ENCODE measurements at regions not wholly inside any gene's neighbourhood (a gene's known extent, or its start where the extent isn't known, plus 50 kb on each side); places are given as distances from the start of the nearest gene placed in this dataset.

DNA sequence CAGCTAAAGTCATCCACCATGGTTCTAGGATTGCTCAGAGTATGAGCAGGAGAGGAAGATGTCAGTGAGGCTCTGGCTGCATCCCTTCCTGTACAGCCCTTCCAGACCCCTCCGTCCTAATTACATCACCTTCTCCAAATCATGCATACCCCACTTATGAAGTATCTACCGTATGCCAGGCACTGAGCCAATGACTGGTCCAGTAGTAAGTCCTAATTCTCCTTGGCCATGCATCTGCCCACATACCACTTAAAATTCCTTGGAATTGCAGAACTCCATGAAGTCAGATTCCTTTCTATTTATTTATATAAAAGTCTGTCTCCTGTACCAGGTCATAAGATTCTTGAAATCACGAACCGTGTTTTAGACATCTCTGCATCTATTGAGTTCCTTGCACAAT lies 106.1 kb downstream of the SEC16B start:
- TF ChIP-seq, protein P1, sequence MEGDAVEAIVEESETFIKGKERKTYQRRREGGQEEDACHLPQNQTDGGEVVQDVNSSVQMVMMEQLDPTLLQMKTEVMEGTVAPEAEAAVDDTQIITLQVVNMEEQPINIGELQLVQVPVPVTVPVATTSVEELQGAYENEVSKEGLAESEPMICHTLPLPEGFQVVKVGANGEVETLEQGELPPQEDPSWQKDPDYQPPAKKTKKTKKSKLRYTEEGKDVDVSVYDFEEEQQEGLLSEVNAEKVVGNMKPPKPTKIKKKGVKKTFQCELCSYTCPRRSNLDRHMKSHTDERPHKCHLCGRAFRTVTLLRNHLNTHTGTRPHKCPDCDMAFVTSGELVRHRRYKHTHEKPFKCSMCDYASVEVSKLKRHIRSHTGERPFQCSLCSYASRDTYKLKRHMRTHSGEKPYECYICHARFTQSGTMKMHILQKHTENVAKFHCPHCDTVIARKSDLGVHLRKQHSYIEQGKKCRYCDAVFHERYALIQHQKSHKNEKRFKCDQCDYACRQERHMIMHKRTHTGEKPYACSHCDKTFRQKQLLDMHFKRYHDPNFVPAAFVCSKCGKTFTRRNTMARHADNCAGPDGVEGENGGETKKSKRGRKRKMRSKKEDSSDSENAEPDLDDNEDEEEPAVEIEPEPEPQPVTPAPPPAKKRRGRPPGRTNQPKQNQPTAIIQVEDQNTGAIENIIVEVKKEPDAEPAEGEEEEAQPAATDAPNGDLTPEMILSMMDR (conservative IDR thresholded peaks at IDR 0.05; ENCODE audit: low read depth, low read length), result no peak
- TF ChIP-seq, protein P2, sequence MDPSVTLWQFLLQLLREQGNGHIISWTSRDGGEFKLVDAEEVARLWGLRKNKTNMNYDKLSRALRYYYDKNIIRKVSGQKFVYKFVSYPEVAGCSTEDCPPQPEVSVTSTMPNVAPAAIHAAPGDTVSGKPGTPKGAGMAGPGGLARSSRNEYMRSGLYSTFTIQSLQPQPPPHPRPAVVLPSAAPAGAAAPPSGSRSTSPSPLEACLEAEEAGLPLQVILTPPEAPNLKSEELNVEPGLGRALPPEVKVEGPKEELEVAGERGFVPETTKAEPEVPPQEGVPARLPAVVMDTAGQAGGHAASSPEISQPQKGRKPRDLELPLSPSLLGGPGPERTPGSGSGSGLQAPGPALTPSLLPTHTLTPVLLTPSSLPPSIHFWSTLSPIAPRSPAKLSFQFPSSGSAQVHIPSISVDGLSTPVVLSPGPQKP (IDR thresholded peaks at IDR 0.05; ENCODE audit: borderline replicate concordance, low read depth, low read length), result no peak
- TF ChIP-seq RAD21 (IDR thresholded peaks at IDR 0.05; ENCODE audit: low read length), result no peak
- TF ChIP-seq POLR2A (IDR thresholded peaks at IDR 0.05; ENCODE audit: low read depth, low read length), result no peak
- TF ChIP-seq SMC3 (IDR thresholded peaks at IDR 0.05; ENCODE audit: low read depth, low read length), result no peak
- TF ChIP-seq MXI1 (IDR thresholded peaks at IDR 0.05; ENCODE audit: borderline replicate concordance, low read depth, low read length), result no peak
- no peak for TF ChIP-seq MAZ (IDR thresholded peaks at IDR 0.05; ENCODE audit: borderline replicate concordance, low read depth, low read length)
- TF ChIP-seq, protein P3, sequence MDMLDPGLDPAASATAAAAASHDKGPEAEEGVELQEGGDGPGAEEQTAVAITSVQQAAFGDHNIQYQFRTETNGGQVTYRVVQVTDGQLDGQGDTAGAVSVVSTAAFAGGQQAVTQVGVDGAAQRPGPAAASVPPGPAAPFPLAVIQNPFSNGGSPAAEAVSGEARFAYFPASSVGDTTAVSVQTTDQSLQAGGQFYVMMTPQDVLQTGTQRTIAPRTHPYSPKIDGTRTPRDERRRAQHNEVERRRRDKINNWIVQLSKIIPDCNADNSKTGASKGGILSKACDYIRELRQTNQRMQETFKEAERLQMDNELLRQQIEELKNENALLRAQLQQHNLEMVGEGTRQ (IDR thresholded peaks at IDR 0.05; ENCODE audit: low read depth, low read length), result no peak
